GM18498 (cell line): ENCODE measurements at regions not wholly inside any gene's neighbourhood (a gene's known extent, or its start where the extent isn't known, plus 50 kb on each side); places are given as distances from the start of the nearest gene placed in this dataset.
"Not testable (repeated sequence)": the region's sequence is repeated elsewhere in the genome, so short reads cannot be mapped to it uniquely, and the experiment has no call there.

ENCODE experiments used
- ATAC-seq: cut with Tn5 transposase; IDR thresholded peaks from one replicate; pipeline ENCODE4 v1.9.1; 2021; ENCODE audit warnings: mild to moderate bottlenecking, moderate library complexity; ENCODE audit not compliant: unreplicated experiment

GRCh38 chr6:74733830-74734620, 471.8 kb downstream of the COL12A1 start:
- ATAC-seq, result no peak

- ATAC-seq, result no peak
Observed at GRCh38 chr6:74731931-74732330, 473.9 kb downstream of the COL12A1 start.

GRCh38 chr6:74731204-74731603, 474.6 kb downstream of the COL12A1 start:
- ATAC-seq, result no peak

- no peak for ATAC-seq
Observed at GRCh38 chr6:74720923-74721322, 484.9 kb downstream of the COL12A1 start.

GRCh38 chr6:74717591-74717990, 488.3 kb downstream of the COL12A1 start:
- ATAC-seq, result no peak

- peak; percentile 50 for ATAC-seq
Observed at GRCh38 chr6:74715355-74716085, 490.3 kb downstream of the COL12A1 start.

GRCh38 chr6:74713941-74714340, 491.9 kb downstream of the COL12A1 start:
- ATAC-seq, result no peak

- ATAC-seq, result no peak
Observed at GRCh38 chr6:74705451-74705850, 500.4 kb downstream of the COL12A1 start.

- not testable (repeated sequence) for ATAC-seq
Observed at GRCh38 chr6:74704540-74704939, 501.3 kb downstream of the COL12A1 start.

GRCh38 chr6:74690365-74690764, 515.5 kb downstream of the COL12A1 start:
- no peak for ATAC-seq

- no peak for ATAC-seq
Observed at GRCh38 chr6:74689601-74690000, 516.3 kb downstream of the COL12A1 start.

- ATAC-seq, result no peak
Observed at GRCh38 chr6:74677463-74677862, 528.4 kb downstream of the COL12A1 start.

GRCh38 chr6:74676906-74677305, 528.9 kb downstream of the COL12A1 start:
- no peak for ATAC-seq

- ATAC-seq, result no peak
Observed at GRCh38 chr6:74674377-74674776, 531.5 kb downstream of the COL12A1 start.

GRCh38 chr6:74671558-74672025, 534.3 kb downstream of the COL12A1 start:
- ATAC-seq, result no peak

GRCh38 chr6:74658391-74658790, 547.5 kb downstream of the COL12A1 start:
- ATAC-seq, result no peak

GRCh38 chr6:74657931-74658330, 547.9 kb downstream of the COL12A1 start:
- no peak for ATAC-seq

GRCh38 chr6:74657011-74657410, 548.8 kb downstream of the COL12A1 start:
- ATAC-seq, result no peak

GRCh38 chr6:74656453-74656852, 549.4 kb downstream of the COL12A1 start:
- no peak for ATAC-seq

GRCh38 chr6:74654296-74654695, 551.6 kb downstream of the COL12A1 start:
- no peak for ATAC-seq

GRCh38 chr6:74651948-74652842, 553.7 kb downstream of the COL12A1 start:
- ATAC-seq, result no peak
